ENCODE measurements at regions not wholly inside any gene's neighbourhood (a gene's known extent, or its start where the extent isn't known, plus 50 kb on each side); places are given as distances from the start of the nearest gene placed in this dataset.

- no peak for TF ChIP-seq CTCF (IDR thresholded peaks at IDR 0.05; ENCODE audit: control extremely low read depth, extremely low read depth, low read depth, missing control alignments)
- ChIA-PET CTCF (no interaction called here), POLR2A (no interaction called here)
- DNase-seq (ENCODE audit: extremely low spot score), result no peak
These were observed 75.5 kb downstream of the CD164 start for GRCh38 chr6:109306733-109307132.

- no peak for TF ChIP-seq CTCF (IDR thresholded peaks at IDR 0.05; ENCODE audit: control extremely low read depth, extremely low read depth, low read depth, missing control alignments)
- ChIA-PET POLR2A (no interaction called here), CTCF (interaction anchor here (0.9 to 1.1 kb wide), 2 partner anchors 11 to 23 kb away, joined by 3 read pairs; no protein-coding TSS in a partner anchor)
- DNase-seq (ENCODE audit: extremely low spot score), result no peak
These were observed 77.2 kb downstream of the CD164 start for GRCh38 chr6:109305028-109305427.

DNA sequence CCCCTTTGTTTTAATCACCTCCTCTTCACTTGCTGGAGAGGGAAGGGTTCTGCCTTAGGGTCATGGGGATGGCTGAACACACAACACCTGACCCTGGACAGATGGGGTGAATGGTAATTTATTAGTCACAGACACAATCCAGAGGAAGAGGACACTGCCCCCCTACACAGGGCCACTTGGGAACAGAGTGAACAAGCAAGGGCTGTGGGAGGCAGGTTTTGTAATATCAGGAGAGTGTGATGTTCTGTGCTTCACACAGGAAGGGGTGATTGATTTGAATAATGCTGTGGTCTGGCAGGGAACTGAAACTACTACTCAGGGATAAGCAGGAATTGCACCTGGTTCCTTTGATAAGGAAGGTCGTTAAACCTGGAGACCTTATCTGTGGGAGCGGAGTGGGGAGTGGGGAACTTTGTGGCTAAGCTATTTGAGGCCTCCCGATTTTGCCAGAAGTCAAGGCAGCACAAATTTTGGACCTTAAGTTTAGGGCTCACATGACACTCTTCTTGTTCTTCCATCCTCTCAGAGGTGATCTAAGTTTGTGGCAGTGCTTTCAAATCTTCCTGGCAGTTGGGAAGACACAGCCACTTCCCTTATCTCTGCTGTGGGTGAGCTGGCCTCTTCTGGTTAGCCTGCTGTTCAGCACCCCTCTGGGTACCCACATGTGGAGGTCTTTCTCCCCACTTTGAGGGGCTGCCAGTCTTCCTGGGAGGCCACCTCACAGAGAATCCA, 77.8 kb downstream of the CD164 start:
- POLR2A ChIA-PET, result no interaction called here
- no peak for DNase-seq (ENCODE audit: extremely low spot score)
- TF ChIP-seq CTCF (IDR thresholded peaks at IDR 0.05; ENCODE audit: control extremely low read depth, extremely low read depth, low read depth, missing control alignments), result no peak
- CTCF ChIA-PET, result interaction anchor here (0.9 kb wide), 1 partner anchor 22 kb away, joined by 3 read pairs; no protein-coding TSS in a partner anchor

GRCh38 chr6:109303640-109304283, 78.5 kb downstream of the CD164 start:
- TF ChIP-seq CTCF (IDR thresholded peaks at IDR 0.05; ENCODE audit: control extremely low read depth, extremely low read depth, low read depth, missing control alignments), result no peak
- POLR2A ChIA-PET, result no interaction called here
- CTCF ChIA-PET, result no interaction called here
- no peak for DNase-seq (ENCODE audit: extremely low spot score)

GRCh38 chr6:109303164-109303563, 79.1 kb downstream of the CD164 start:
- TF ChIP-seq CTCF (IDR thresholded peaks at IDR 0.05; ENCODE audit: control extremely low read depth, extremely low read depth, low read depth, missing control alignments), result no peak
- ChIA-PET POLR2A (no interaction called here), CTCF (no interaction called here)
- DNase-seq (ENCODE audit: extremely low spot score), result no peak

GRCh38 chr6:109302176-109302575, 80.1 kb downstream of the CD164 start:
- CTCF ChIA-PET, result interaction anchor here (1.2 to 1.9 kb wide), 2 partner anchors 19 to 27 kb away, joined by 3 to 5 read pairs; no protein-coding TSS in a partner anchor
- TF ChIP-seq CTCF (IDR thresholded peaks at IDR 0.05; ENCODE audit: control extremely low read depth, extremely low read depth, low read depth, missing control alignments), result no peak
- POLR2A ChIA-PET, result no interaction called here

More at GRCh38 chr6:109302176-109302575, 80.1 kb downstream of the CD164 start:
- no peak for DNase-seq (ENCODE audit: extremely low spot score)

Data from GM10248 (cell line).